NCI-H1092 treated with DMSO at 0.1 percent for 48 hours (cell line): ENCODE measurements at regions not wholly inside any gene's neighbourhood (a gene's known extent, or its start where the extent isn't known, plus 50 kb on each side); places are given as distances from the start of the nearest gene placed in this dataset.
"Not testable (repeated sequence)": the region's sequence is repeated elsewhere in the genome, so short reads cannot be mapped to it uniquely, and the experiment has no call there.

Source experiments
- DNase-seq: peaks from one replicate; lab custom pipeline; 2025; lab: John Stamatoyannopoulos, UW

DNA sequence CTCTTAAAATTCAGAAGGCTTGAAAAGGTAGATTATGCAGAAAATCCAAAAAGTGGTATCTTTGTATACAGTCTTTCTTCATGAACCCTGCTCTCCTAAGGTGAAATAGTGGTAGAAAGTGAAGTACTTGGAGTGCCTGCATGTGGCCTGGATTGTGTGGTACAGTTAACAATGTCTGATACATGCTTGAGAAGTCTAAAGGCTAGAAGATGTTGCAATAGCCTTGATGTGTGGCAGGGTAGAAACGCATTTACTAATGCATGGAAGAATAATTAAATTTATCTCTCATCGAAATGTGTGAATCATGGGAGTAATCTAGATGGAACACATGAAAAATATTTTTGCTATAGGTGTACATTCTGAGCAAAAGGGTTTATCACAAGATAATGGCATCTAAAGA lies 1632.3 kb upstream of the B3GALT2 start:
- no peak for DNase-seq

DNA sequence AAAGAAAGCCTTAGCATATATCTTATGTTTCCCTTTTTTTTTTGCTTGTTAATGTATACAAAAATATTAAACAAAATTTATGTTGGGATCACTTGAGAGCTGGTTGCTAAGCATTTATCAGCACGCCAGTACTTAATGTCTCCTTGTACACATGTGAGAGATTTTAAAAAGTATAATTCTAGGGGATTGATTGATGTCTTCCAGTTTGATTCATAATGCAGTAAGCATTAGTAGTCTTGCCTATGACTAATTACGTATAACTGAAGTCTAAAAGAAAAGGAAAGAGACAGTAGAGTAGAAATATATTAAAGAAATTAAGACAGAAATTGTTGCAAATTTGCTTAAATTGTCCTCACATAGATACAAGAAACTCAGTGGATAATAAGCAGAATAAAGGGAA lies 1630.4 kb upstream of the B3GALT2 start:
- no peak for DNase-seq

DNA sequence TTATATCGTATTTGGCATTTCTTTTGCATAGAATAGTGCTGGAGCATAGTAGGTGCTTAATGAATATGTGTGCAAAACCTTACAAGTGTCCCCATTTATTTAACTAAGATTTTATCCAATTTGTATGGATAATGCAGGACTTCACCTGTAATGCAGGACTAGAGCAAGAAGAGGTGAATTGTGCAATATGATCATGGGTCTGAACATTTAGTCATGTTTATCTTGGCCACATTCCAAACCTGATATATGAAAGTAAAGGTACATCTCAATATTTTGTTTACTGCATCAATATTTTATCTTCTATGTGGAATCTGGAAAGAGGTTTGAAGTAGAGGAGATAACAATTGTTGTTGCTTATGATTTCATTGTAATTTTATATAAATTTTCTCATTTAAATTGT lies 1626.7 kb upstream of the B3GALT2 start:
- peak; percentile 43 for DNase-seq

DNA sequence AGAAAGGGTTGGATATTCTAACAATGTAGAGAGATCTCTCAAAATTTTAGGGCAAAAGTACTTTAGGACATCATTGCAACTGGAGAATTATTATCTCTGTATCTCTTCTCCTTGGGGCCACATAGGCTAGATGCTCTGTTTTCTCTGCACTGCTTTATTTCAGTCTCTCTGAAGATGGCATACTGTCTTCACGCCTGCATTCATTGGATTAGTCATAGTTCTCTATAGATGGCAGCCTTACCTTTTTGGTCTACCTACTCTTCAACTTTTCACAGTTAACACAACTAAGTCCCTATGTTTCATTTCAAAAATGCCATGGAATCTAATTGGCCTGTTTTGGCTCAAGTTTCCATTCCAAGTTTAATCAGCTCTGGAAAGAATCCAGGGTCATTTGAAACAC lies 1623.3 kb upstream of the B3GALT2 start:
- DNase-seq: no peak

DNA sequence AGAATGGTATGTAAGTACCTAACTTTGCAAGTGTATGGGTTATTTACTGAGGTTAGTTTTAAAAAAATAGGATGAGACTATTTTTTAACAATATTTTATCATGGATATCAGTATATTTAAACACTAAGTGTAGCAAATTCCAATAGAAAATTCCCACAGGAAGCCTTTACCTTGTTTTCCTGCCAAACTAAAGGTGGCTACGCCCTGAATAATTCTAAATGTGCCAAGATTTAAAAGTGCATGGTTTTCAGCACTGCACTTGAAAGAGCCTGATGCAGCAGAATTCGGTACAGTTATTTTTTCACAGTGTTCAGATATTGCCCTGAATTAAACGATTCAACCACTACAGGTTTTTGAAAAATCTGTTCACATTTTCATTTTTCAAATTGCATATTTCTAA lies 1622.8 kb upstream of the B3GALT2 start:
- DNase-seq: no peak

DNA sequence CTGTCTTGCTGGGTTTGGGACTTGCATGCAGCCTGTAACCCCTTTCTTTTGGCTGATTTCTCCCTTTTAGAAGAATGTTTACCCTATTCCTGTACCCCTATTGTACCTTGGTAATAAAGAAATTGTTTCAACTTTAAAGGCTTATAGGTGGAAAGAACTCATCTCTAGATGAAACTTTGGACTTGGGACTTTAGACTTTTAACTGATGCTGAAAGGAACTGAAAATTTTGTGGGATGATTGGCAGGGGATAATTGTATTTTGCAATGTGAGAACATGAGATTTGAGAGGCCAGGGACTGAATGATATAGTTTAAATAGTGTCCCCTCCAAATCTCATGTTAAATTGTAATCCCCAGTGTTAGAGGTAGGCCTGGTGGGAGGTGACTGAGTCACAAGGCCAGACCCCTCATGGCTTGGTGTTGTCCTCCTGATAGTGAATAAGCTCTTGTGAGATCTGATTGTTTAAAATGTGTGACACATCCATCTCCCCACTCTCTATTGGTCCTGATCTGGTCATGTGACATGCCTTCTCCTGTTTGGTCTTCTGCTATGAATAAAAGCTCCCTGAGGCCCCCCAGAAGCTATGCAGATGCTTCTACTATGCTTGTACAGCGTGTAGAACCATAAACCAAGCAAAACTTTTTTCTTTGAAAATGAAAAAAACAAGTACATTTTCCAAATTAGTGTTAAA lies 1621.3 kb upstream of the B3GALT2 start:
- DNase-seq: no peak

DNA sequence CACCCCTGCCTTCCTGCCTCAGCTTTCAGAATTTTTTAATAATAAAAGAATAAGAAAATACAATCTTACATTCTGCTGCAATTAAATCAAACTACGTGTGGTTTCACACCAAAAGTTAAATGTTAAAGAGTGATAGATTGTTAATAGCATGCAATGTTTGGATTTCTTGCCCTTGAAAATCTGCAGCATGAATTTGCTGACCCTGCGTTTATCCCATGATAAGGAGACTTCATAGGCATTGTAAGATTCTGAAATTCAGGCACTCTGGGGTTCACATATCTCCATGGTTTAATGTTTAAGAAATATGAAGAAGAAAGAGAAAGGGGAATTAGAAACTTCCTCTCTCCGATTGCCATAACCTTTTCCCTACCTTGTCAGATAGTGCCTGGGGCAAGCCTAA lies 1616.2 kb upstream of the B3GALT2 start:
- no peak for DNase-seq

DNA sequence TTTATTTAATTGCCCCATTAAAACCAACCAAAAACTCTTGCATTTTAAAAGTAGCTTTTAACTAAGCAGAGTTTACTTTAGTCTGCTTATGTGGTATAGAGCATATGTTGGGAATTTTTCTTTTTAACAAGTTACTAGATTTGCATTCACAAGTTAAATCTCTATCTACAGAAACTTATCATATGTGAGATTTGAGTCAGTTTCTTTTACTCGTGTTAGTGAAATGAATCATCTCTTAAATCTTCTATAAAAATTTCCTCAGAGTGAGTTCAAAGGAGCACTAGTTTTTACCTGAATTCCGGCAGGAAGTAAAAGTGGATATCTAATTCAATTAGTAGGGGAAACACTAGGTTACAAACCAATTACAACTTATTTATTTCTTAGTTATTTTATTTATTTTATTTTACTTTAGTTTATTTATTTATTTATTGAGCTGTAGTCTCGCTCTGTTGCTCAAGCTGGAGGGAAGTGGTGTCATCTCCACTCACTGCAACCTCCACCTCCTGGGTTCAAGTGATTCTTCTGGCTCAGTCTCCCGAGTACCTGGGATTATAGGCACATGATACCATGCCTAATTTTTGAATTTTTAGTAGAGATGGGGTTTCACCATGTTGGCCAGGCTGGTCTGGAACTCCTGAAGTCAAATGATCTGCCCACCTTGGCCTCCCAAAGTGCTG lies 1609.6 kb upstream of the B3GALT2 start:
- no peak for DNase-seq

DNA sequence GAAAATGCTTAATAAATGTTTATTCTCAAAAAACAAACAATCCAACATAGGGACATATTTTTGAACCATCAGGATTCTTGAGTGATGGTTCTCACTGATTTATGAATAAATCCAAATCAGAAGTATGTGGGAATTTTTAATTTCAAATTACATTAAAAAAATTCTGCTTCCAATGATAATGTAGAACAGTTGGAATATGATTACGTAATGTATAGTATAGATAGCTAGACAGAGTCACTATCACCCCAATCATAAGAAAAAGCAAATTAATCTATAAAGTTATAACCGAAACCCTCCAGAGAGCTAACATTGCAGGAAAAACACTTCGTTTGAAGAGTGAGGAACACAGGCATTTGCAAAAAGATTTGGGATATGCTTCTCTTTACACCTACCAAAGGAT lies 1600.6 kb upstream of the B3GALT2 start:
- DNase-seq: no peak

DNA sequence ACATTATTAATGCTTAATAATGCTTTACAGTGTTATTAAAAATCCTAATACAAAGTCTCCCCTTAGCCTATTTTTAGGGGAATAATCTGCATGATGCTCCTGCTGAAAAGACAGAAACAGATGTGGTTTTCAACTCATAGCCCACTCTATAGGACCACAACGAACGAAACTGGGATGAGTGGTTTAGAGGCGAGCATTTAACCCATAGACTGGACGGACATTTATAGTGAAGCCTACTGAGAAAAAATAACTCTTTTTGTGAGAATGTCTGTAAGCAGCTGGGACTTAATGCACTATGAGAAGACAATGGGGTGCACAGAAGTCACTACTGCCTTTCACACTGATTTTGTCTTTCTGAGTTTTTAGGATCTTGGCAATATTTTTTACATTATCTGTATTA lies 1599.6 kb upstream of the B3GALT2 start:
- DNase-seq: no peak

DNA sequence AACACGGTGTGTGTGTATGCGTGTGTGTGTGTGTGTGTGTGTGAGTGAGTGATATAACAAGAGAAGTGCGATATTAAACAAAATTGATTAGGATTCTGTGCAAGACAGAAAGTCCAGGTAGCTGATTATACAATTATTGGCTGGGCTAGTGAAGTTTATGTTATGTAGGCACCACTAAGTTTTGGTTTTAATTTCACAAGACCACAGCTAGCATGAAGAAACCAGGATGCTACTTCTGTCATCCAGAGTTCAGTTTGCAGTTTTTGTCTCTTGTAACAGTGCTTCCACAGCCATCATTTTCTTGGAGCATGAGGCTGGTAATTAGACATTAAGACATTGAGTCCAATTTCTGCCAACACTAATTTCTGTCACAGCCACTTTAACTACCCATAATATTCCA lies 1590.2 kb upstream of the B3GALT2 start:
- DNase-seq: no peak

DNA sequence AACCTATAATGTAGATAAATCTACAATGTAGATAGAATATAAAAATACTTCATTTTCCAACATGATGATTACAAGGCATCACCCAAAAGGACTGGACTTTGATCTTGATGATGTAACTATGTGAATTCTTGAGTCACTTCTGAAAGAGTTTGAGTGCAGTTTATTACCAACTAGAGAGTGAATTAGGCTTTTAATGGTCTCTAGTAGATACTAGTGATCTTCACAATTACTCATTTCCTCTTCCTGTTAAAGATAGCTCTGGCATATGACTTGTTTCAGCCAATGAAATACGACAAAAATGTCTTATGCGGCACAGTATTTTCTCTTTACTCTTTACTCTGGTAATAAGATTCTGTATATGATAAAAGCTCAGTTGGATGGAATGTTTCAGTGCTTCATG lies 1588.1 kb upstream of the B3GALT2 start:
- DNase-seq: no peak

DNA sequence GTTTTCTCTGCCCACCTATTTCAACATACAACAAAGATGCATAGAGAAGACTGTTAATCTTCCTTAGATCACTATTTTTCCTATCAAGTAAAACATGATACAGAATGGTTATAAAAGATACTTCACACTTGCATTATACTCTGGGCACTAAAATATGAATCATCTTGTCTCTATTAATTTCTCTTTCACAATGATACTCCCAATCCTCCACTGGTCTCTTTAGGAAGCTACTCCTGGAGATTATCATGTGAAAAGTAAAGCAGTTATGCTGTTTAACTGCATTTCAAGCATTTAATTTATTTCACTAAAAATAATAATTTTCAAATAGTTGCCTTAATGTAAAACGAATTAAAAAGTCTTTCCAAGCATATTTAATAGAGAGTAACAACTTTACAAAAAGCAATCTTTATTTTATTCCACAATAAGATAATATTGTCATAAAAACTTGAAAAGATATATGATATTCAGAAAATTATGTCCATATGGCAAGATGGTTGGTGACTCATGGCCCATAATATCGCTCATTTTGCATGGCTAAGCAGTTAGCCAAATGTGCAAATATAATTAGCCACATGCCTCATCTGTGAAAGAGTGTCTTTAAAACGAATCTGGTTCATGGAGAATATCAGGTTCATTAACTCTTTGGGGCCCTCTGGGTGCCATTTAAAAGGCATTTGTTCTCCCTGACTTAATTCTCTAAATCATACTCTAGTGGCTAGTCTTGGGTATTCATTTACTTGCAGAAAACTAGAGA lies 1569.0 kb upstream of the B3GALT2 start:
- DNase-seq: peak; percentile 41

DNA sequence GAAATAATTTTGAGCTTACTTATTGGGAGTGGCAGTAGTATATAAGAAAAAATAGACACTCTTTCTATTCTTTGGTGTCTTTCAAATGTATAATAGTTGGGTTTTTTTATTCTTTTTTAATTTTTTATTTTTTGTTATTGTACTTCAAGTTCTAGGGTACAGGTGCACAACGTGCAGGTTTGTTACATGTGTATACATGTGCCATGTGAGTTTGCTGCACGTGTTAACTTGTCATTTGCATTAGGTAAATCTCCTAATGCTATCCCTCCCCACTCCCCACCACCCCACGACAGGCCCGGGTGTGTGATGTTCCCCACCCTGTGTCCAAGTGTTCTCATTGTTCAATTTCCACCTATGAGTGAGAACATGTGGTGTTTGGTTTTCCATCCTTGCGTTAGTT lies 1552.4 kb upstream of the B3GALT2 start:
- not testable (repeated sequence) for DNase-seq

DNA sequence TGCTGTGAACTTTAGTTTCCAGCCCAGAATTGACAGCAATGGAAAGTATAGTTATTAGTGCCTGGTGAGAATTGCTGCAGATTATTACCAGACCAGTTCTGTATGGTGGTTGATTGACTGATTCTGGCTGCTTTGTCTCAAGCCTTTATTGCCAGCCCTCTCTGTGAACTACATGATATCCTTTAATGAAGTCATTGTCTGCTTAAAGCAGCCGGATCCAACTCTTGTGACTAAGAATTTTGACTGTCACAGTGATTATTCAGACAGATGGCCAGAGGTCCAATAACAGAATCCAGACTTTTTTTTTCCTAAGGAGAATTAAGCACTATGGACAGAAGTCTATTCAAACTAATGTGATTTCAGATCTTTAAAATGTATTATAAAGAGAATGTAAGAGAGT lies 1548.6 kb upstream of the B3GALT2 start:
- no peak for DNase-seq

DNA sequence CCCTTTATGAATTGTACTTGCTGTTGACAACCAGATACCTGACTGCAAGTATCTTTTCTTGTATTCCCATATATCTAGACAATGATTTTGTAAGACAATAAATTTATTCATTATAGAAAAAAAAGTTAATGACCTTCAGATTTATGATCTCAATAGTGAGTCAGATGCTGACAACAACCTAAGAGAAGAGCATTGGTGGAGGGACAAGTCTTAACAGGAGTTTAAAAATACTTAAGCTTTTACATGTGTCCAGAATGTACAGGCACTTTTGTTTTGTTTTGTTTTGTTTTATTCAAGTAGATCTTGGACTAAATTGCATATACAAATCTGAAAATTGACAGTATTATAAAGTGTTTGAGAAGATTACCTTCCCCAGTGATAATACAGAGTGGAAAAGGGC lies 1544.6 kb upstream of the B3GALT2 start:
- DNase-seq: no peak

DNA sequence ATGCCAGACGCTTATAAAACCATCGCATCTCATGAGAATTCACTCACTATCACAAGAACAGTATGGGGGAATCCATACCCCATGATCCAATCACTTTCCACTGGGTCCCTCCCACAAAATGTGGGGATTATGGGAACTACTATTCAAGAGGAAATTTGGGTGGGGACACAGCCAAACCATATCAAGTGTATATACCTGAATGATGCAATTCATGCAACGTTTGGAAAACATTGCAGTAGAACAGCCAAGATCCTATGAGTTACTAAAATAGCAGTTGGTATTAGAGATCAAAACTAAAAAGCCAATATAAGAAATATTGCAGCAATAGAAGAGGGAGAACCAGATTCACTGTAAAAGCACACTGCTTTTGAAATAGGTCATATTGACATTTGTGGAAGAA lies 1543.9 kb upstream of the B3GALT2 start:
- no peak for DNase-seq

DNA sequence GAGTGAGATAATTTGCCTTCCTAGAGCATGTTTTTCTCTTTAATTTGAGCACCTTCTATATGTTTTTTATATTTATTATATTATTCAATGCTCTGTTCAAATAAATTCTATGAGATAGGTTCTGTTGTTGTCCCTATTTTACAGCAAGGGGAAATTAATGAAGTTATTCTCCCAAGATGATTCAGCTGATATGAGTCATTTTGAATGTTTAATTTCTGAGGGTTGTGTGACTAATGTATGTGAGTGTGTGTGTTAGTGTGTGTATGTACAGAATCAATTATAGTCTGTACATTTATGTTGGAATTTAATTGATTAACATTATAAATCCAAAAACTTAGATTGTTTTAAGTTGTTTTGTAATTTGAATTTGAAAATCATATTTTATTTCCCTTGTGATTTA lies 1536.7 kb upstream of the B3GALT2 start:
- DNase-seq: no peak

DNA sequence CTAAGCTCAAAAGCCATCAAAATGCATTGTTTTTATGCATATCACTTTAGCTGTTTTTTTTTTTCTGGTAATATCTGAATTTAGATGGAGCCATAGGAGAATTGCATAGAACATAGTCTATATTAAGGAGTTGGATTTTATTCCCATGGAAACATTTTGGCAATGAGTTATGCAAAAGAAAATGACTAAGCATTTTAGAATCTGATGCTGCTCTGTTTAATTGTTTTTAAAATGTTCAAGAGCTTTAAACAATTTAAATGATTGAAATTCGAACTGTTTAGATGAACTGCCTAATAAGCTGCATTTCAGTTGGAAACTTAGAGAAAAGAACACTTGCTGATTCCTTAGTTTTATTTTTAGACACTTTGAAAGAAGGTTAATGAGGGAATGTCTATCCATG lies 1531.5 kb upstream of the B3GALT2 start:
- no peak for DNase-seq

DNA sequence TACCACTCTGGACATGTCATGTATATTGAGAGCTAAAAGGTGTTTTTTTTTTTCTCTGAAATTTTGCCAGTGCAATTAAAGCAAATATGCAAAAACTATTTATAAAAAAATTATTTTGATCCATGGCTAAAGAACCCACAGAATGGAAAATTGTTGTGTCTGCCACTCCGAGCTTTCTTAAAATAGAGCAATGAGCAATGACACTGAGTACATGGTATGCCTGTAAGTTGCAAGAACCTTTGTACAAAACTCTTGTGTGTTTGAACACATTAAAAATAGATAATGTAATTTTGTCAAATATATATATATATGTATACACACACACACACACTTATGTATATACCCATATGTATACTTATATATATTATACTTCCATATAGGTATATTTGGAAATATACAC lies 1530.9 kb upstream of the B3GALT2 start:
- DNase-seq: no peak

DNA sequence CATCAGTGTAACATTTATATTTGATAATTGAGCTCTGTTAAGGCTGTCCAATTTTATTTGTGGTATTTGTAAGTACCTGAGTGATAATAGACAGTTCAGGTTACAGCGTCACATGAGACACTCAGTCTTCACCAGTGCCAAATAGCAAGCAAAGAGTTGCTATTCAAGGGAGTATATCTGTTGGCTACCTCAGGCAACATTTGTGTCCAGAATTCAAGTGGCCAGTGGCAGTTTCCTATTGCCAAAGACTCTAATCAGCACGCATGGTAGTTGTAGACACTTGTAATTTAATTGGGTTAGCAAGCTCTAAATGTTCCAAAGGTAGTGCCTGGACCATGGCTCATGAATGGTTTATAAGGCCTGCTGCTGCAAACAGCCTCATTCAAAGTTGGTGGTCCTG lies 1524.3 kb upstream of the B3GALT2 start:
- peak; percentile 14 for DNase-seq

DNA sequence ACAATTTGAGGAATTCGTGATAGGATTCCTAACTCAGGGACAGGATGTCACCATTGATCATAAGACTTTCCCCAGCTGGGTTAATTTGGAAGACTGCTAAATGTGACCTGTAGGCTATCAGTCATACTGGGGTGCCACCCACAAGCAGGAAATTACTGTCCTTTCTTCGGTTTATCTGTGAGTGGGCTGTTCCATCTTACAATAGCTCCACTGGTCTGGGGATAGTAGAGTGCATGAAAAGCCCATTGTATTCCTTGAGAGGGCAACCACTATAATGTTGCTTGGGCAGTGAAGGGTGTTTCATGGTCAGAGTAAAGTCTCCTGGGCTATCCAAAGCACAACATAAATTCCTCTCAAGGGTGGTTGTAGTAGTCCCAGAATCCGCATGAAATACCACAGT lies 1523.0 kb upstream of the B3GALT2 start:
- DNase-seq: no peak

DNA sequence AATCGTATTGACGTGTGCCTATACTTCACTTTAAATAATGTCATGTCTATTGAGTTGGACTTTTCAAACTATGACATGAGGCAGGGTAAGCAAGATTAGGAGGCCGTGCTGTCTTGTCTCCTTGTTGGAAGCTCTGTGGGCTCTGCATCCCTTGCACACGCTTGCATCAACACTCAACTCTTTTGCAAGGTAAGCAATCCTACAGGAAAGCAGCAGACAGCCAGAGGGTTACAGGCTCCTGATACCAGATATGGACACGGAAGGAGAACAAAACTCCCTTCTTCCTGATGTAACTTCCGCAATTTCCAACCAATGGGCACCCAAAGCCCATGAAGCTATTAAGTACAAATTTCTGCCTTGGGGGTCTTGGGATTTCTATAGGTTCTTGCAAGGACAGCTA lies 1520.7 kb upstream of the B3GALT2 start:
- no peak for DNase-seq
